ENCODE measurements at regions not wholly inside any gene's neighbourhood (a gene's known extent, or its start where the extent isn't known, plus 50 kb on each side); places are given as distances from the start of the nearest gene placed in this dataset.

- DNase-seq: no peak
These were observed 51.1 kb upstream of the BEGAIN start for GRCh38 chr14:100638211-100638855.

- DNase-seq: no peak
These were observed 52.1 kb upstream of the BEGAIN start for GRCh38 chr14:100639280-100639679.

GRCh38 chr14:100640471-100641273 is 53.5 kb upstream of the BEGAIN start:
- no peak for DNase-seq

- DNase-seq: no peak
These were observed 54.1 kb upstream of the BEGAIN start for GRCh38 chr14:100641274-100641860.

- DNase-seq: no peak
These were observed 56.2 kb upstream of the BEGAIN start for GRCh38 chr14:100643426-100643825.

GRCh38 chr14:100644383-100644782 is 57.2 kb upstream of the BEGAIN start:
- DNase-seq: no peak

- DNase-seq: no peak
These were observed 57.6 kb upstream of the BEGAIN start for GRCh38 chr14:100644784-100645183.

- DNase-seq: peak; percentile 95
These were observed 58.2 kb upstream of the BEGAIN start for GRCh38 chr14:100645196-100645981.

GRCh38 chr14:100645982-100646314 is 58.7 kb upstream of the BEGAIN start:
- no peak for DNase-seq

- no peak for DNase-seq
These were observed 61.4 kb upstream of the BEGAIN start for GRCh38 chr14:100648474-100649172.

GRCh38 chr14:100649173-100649519 is 61.9 kb upstream of the BEGAIN start:
- DNase-seq: no peak

GRCh38 chr14:100651999-100652508 is 64.8 kb upstream of the BEGAIN start:
- no peak for DNase-seq

- DNase-seq: peak; percentile 93
These were observed 65.5 kb upstream of the BEGAIN start for GRCh38 chr14:100652744-100653143.

GRCh38 chr14:100653409-100653808 is 66.2 kb upstream of the BEGAIN start:
- no peak for DNase-seq

GRCh38 chr14:100654025-100654813 is 67.0 kb upstream of the BEGAIN start:
- no peak for DNase-seq

- no peak for DNase-seq
These were observed 67.9 kb upstream of the BEGAIN start for GRCh38 chr14:100654814-100655740.

GRCh38 chr14:100655741-100656085 is 68.5 kb upstream of the BEGAIN start:
- DNase-seq: no peak

GRCh38 chr14:100656996-100657395 is 69.7 kb upstream of the DLK1 start:
- DNase-seq: no peak

GRCh38 chr14:100657780-100658179 is 68.9 kb upstream of the DLK1 start:
- DNase-seq: no peak
